Loucy (cell line): ENCODE measurements at regions not wholly inside any gene's neighbourhood (a gene's known extent, or its start where the extent isn't known, plus 50 kb on each side); places are given as distances from the start of the nearest gene placed in this dataset.
"Not testable (repeated sequence)": the region's sequence is repeated elsewhere in the genome, so short reads cannot be mapped to it uniquely, and the experiment has no call there.

Source experiments
- H2AFZ ChIP-seq: fragments of 200-600 bp; sonication (generic); 2 replicates; pipeline ENCODE4 v1.6.0; 2016; ENCODE audit warnings: antibody characterized with exemption, mild to moderate bottlenecking, low read length, moderate library complexity
- H3F3A ChIP-seq: fragments of 200-600 bp; 2 replicates; pipeline ENCODE4 v1.6.0; 2016; ENCODE audit warnings: antibody characterized with exemption, low read depth, mild to moderate bottlenecking
- H3K27me3 ChIP-seq: fragments of 200-600 bp; sonication (generic); 2 replicates; pipeline ENCODE4 v1.6.1; 2014; ENCODE audit warnings: low read length, mild to moderate bottlenecking; ENCODE audit not compliant: insufficient read depth, poor library complexity, severe bottlenecking
- H3K36me3 ChIP-seq: fragments of 200-600 bp; sonication (generic); 2 replicates; pipeline ENCODE4 v1.6.1; 2016; ENCODE audit warnings: low read length; ENCODE audit not compliant: insufficient read depth
- H3K4me1 ChIP-seq: fragments of 200-600 bp; sonication (generic); 2 replicates; pipeline ENCODE4 v1.5.1; 2014; ENCODE audit warnings: low read length, mild to moderate bottlenecking; ENCODE audit not compliant: insufficient read depth, poor library complexity, severe bottlenecking
- H3K4me2 ChIP-seq: fragments of 200-600 bp; sonication (generic); 2 replicates; pipeline ENCODE4 v1.6.0; 2014; ENCODE audit warnings: antibody characterized with exemption, low read length, low read depth, mild to moderate bottlenecking; ENCODE audit not compliant: poor library complexity, severe bottlenecking
- H3K4me3 ChIP-seq: fragments of 200-600 bp; sonication (generic); 2 replicates; pipeline ENCODE4 v1.5.1; 2014; ENCODE audit warnings: low read length, mild to moderate bottlenecking, mixed read lengths; ENCODE audit not compliant: poor library complexity, severe bottlenecking
- H3K79me2 ChIP-seq: fragments of 200-600 bp; sonication (generic); 2 replicates; pipeline ENCODE4 v1.6.1; 2014; ENCODE audit warnings: low read length; ENCODE audit not compliant: insufficient read depth
- H3K9ac ChIP-seq: fragments of 200-600 bp; sonication (generic); 2 replicates; pipeline ENCODE4 v1.6.0; 2014; ENCODE audit warnings: mild to moderate bottlenecking, low read depth, low read length, moderate library complexity; ENCODE audit not compliant: poor library complexity, severe bottlenecking
- H3K9me2 ChIP-seq: fragments of 200-600 bp; sonication (generic); replicated peaks from 2 replicates; pipeline ENCODE4 v1.6.1; 2016; ENCODE audit warnings: low read depth, low read length, mixed read lengths
- H3K9me3 ChIP-seq: fragments of 200-600 bp; sonication (generic); 2 replicates; pipeline ENCODE4 v1.6.1; 2014; ENCODE audit warnings: mild to moderate bottlenecking, antibody characterized with exemption, low read length, low read depth; ENCODE audit not compliant: insufficient read depth
- H4K20me1 ChIP-seq: fragments of 200-600 bp; sonication (generic); 2 replicates; pipeline ENCODE4 v1.6.0; 2014; ENCODE audit warnings: antibody characterized with exemption, low read length, mild to moderate bottlenecking; ENCODE audit not compliant: insufficient read depth, poor library complexity, severe bottlenecking
- EZH2phosphoT487 ChIP-seq: fragments of 200-600 bp; IDR thresholded peaks from 2 replicates; pipeline ENCODE4 v1.6.1; 2018; ENCODE audit warnings: antibody characterized with exemption, mild to moderate bottlenecking, moderate library complexity, borderline replicate concordance
- TF ChIP-seq, protein P1 (sequence below): fragments of 200-600 bp; sonication (generic); conservative IDR thresholded peaks from 2 replicates; pipeline ENCODE4 v1.5.1; 2014; ENCODE audit warnings: mild to moderate bottlenecking, antibody characterized with exemption, low read length

DNA sequence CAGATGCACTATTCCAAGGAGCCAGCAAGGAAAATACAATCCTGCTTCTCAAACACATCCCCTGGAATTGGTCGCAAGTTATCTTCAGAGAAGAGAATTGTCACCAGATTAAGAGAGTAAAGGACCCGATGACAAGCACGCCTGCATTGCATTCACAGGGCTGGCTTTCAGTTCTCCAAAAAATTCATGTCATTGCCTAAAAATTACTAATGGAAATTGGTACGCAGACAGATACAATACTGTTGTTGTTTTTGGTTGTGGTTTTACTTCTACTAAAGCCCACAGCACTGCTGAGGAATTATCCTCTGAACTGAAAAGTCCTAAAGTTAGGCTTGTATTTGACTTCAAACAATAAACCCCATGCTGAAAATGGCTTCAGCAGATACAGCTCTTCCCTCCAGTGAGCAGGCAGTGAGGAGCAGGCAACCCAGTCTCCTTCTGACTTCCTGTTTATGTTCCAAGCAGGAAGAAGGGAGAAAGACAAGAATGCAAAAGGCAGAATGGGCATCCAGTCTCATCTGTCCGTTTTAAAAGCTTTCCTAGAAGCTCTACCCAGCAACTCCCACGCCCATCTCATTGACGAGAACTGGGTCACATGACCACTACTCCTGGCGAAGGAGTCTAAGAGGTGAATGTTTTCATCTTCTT, 80.6 kb upstream of the ZNF366 start:
- Histone ChIP-seq H3K4me1 (no peaks in the 10 kb centered on the region), H2AFZ (peak overlapping the region; percentile 46; the same call in 1 of the 2 replicates)

GRCh38 chr5:72586788-72587530, 79.7 kb upstream of the ZNF366 start:
- no peak overlapping the region for H3K4me2 ChIP-seq

More for the DNA sequence above, 80.6 kb upstream of the ZNF366 start:
- no peaks in the 10 kb centered on the region for H4K20me1 ChIP-seq
- H3K79me2 ChIP-seq: no peaks in the 10 kb centered on the region
- no peaks in the 10 kb centered on the region for H3F3A ChIP-seq
- TF ChIP-seq, protein P1, sequence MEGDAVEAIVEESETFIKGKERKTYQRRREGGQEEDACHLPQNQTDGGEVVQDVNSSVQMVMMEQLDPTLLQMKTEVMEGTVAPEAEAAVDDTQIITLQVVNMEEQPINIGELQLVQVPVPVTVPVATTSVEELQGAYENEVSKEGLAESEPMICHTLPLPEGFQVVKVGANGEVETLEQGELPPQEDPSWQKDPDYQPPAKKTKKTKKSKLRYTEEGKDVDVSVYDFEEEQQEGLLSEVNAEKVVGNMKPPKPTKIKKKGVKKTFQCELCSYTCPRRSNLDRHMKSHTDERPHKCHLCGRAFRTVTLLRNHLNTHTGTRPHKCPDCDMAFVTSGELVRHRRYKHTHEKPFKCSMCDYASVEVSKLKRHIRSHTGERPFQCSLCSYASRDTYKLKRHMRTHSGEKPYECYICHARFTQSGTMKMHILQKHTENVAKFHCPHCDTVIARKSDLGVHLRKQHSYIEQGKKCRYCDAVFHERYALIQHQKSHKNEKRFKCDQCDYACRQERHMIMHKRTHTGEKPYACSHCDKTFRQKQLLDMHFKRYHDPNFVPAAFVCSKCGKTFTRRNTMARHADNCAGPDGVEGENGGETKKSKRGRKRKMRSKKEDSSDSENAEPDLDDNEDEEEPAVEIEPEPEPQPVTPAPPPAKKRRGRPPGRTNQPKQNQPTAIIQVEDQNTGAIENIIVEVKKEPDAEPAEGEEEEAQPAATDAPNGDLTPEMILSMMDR: no peak
- no peak for TF ChIP-seq EZH2phosphoT487
- no peak overlapping the region for H3K9ac ChIP-seq
- H3K27me3 ChIP-seq: no peaks in the 10 kb centered on the region
- no peaks in the 10 kb centered on the region for H3K36me3 ChIP-seq
- no peak overlapping the region for H3K4me3 ChIP-seq
- no peaks in the 10 kb centered on the region for H3K9me2 ChIP-seq
- no peaks in the 10 kb centered on the region for H3K9me3 ChIP-seq
- H3K4me2 ChIP-seq: no peak overlapping the region

DNA sequence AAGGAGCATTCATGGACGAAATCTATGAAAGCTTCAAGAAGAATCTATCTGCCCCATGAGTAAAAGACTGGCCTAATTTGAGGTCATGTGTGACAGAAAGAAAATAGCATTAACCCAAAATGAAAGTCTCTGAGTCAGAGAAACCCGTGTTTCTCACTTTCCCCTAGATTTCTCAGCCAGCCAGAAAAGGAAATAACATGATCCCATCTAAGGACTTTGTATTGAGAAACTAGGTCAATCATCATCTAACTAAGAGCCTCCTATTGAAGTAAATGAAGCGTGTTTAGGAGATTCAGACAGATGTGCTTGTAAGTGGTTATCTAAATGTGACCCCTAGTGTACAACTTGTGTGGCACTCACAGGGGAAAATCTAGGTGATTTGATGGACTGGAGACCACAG, 77.3 kb upstream of the ZNF366 start:
- TF ChIP-seq EZH2phosphoT487: no peak
- TF ChIP-seq, protein P1: no peak
- Histone ChIP-seq H3K9me2 (no peaks in the 10 kb centered on the region), H3K27me3 (no peaks in the 10 kb centered on the region), H4K20me1 (no peaks in the 10 kb centered on the region), H3K79me2 (no peaks in the 10 kb centered on the region), H3K4me1 (no peaks in the 10 kb centered on the region), H3K4me2 (no peak overlapping the region), H3K9ac (no peak overlapping the region), H3K36me3 (no peaks in the 10 kb centered on the region), H3F3A (no peaks in the 10 kb centered on the region), H2AFZ (no peak overlapping the region), H3K4me3 (no peak overlapping the region), H3K9me3 (no peaks in the 10 kb centered on the region)

More at GRCh38 chr5:72586788-72587530, 79.7 kb upstream of the ZNF366 start:
- Histone ChIP-seq H3K4me3 (no peak overlapping the region), H3K79me2 (no peaks in the 10 kb centered on the region), H3F3A (no peaks in the 10 kb centered on the region), H4K20me1 (no peaks in the 10 kb centered on the region), H3K4me1 (no peaks in the 10 kb centered on the region), H2AFZ (no peak overlapping the region; the same call in 1 of the 2 replicates), H3K9me3 (no peaks in the 10 kb centered on the region), H3K9me2 (no peaks in the 10 kb centered on the region), H3K36me3 (no peaks in the 10 kb centered on the region), H3K27me3 (no peaks in the 10 kb centered on the region), H3K9ac (no peak overlapping the region)
- TF ChIP-seq EZH2phosphoT487: no peak
- TF ChIP-seq, protein P1: no peak

- H3K9me3 ChIP-seq, H3K4me2 ChIP-seq, H2AFZ ChIP-seq, H4K20me1 ChIP-seq, H3K4me3 ChIP-seq, H3F3A ChIP-seq, H3K27me3 ChIP-seq, H3K36me3 ChIP-seq, H3K79me2 ChIP-seq, H3K9me2 ChIP-seq, H3K9ac ChIP-seq, H3K4me1 ChIP-seq: not testable (repeated sequence)
These were observed 72.1 kb upstream of the ZNF366 start for GRCh38 chr5:72579290-72579689.
